DND-41 (cell line): ENCODE measurements at regions not wholly inside any gene's neighbourhood (a gene's known extent, or its start where the extent isn't known, plus 50 kb on each side); places are given as distances from the start of the nearest gene placed in this dataset.

Source experiments
- ATAC-seq: fragments of 200-7000 bp; cut with Tn5 transposase; 3 replicates; pipeline ENCODE4 v1.9.1; 2021; ENCODE audit warnings: low read depth; ENCODE audit not compliant: insufficient read depth
- DNase-seq: peaks from one replicate; pipeline ENCODE4 v3.0.0-alpha.2; 2020
- H2AFZ ChIP-seq: 2 replicates; pipeline ENCODE4 v1.6.0; 2012; ENCODE audit warnings: low read depth, low read length
- H3K27ac ChIP-seq: 2 replicates; pipeline ENCODE4 v1.5.1; 2012; ENCODE audit warnings: low read length, inconsistent platforms
- H3K27me3 ChIP-seq: fragments of 200-600 bp; sonication (generic); 2 replicates; pipeline ENCODE4 v1.6.0; 2012; ENCODE audit warnings: low read length, mild to moderate bottlenecking, inconsistent platforms; ENCODE audit not compliant: insufficient read depth, poor library complexity
- H3K36me3 ChIP-seq: 2 replicates; pipeline ENCODE4 v1.5.1; 2012; ENCODE audit warnings: low read length, inconsistent platforms; ENCODE audit not compliant: insufficient read depth
- H3K4me1 ChIP-seq: 2 replicates; pipeline ENCODE4 v1.5.1; 2012; ENCODE audit warnings: mild to moderate bottlenecking, low read length; ENCODE audit not compliant: insufficient read depth
- H3K4me2 ChIP-seq: 2 replicates; pipeline ENCODE4 v1.6.0; 2012; ENCODE audit warnings: mild to moderate bottlenecking, moderate library complexity, low read length, inconsistent platforms; ENCODE audit not compliant: insufficient read depth
- H3K4me3 ChIP-seq, 2 experiments: fragments of 200-600 bp in 1 of 2; shearing (Covaris generic) in 1 of 2; 2 replicates each; pipeline ENCODE4 v1.5.1; 2012 to 2016; ENCODE audit warnings: inconsistent platforms in 2 of 2, low read length in 2 of 2, mild to moderate bottlenecking in 2 of 2, low read depth in 1 of 2, moderate library complexity in 1 of 2
- H3K79me2 ChIP-seq: 2 replicates; pipeline ENCODE4 v1.6.0; 2012; ENCODE audit warnings: low read length, inconsistent platforms; ENCODE audit not compliant: insufficient read depth
- H3K9ac ChIP-seq: 2 replicates; pipeline ENCODE4 v1.6.0; 2012; ENCODE audit warnings: low read depth, mild to moderate bottlenecking, inconsistent platforms, low read length, moderate library complexity
- H3K9me3 ChIP-seq: 2 replicates; pipeline ENCODE4 v1.5.1; 2012; ENCODE audit warnings: low read length, moderate library complexity, mild to moderate bottlenecking, inconsistent platforms; ENCODE audit not compliant: insufficient read depth, severe bottlenecking
- H4K20me1 ChIP-seq: 2 replicates; pipeline ENCODE4 v1.6.0; 2012; ENCODE audit warnings: low read length; ENCODE audit not compliant: insufficient read depth
- CTCF ChIP-seq: IDR thresholded peaks from 2 replicates; pipeline ENCODE4 v1.5.1; 2012; ENCODE audit warnings: borderline replicate concordance, low read length, moderate library complexity, mild to moderate bottlenecking; ENCODE audit not compliant: poor library complexity, severe bottlenecking; ENCODE audit errors: extremely low read depth
- EZH2 ChIP-seq: IDR thresholded peaks from 3 replicates; pipeline ENCODE4 v1.6.1; 2012; ENCODE audit warnings: borderline replicate concordance, low read depth, mild to moderate bottlenecking, moderate library complexity, low read length, inconsistent platforms; ENCODE audit not compliant: severe bottlenecking

- Histone ChIP-seq H3K9me3 (no peaks in the 10 kb centered on the region), H3K27me3 (no peaks in the 10 kb centered on the region), H2AFZ (no peak overlapping the region), H3K79me2 (no peaks in the 10 kb centered on the region), H3K4me2 (no peak overlapping the region), H3K36me3 (no peaks in the 10 kb centered on the region), H3K4me1 (no peaks in the 10 kb centered on the region), H4K20me1 (no peaks in the 10 kb centered on the region), H3K9ac (no peak overlapping the region), H3K27ac (no peak overlapping the region), H3K4me3 (no peak overlapping the region)
- ATAC-seq (no peak), DNase-seq (no peak)
- TF ChIP-seq EZH2 (no peak), CTCF (no peak)
Measured at GRCh38 chr13:76043874-76044273, 407.7 kb downstream of the LMO7 start.

GRCh38 chr13:76038920-76039716 is 403.0 kb downstream of the LMO7 start:
- no peak for DNase-seq
- H3K4me3 ChIP-seq: no peak overlapping the region

GRCh38 chr13:76036176-76036575 is 400.0 kb downstream of the LMO7 start:
- DNase-seq: no peak
- no peaks in the 10 kb centered on the region for H4K20me1 ChIP-seq
- H3K9ac ChIP-seq: no peak overlapping the region
- no peak for ATAC-seq
- H3K36me3 ChIP-seq: no peaks in the 10 kb centered on the region
- no peak overlapping the region for H2AFZ ChIP-seq
- H3K27ac ChIP-seq: no peak overlapping the region
- no peaks in the 10 kb centered on the region for H3K79me2 ChIP-seq
- no peaks in the 10 kb centered on the region for H3K4me1 ChIP-seq
- no peak for TF ChIP-seq CTCF
- no peak for TF ChIP-seq EZH2
- H3K27me3 ChIP-seq: no peaks in the 10 kb centered on the region
- H3K4me3 ChIP-seq: no peak overlapping the region
- H3K9me3 ChIP-seq: no peaks in the 10 kb centered on the region
- no peak overlapping the region for H3K4me2 ChIP-seq

More at GRCh38 chr13:76038920-76039716, 403.0 kb downstream of the LMO7 start:
- no peaks in the 10 kb centered on the region for H3K36me3 ChIP-seq
- no peaks in the 10 kb centered on the region for H3K27me3 ChIP-seq
- ATAC-seq: no peak
- H4K20me1 ChIP-seq: no peaks in the 10 kb centered on the region
- H3K79me2 ChIP-seq: no peaks in the 10 kb centered on the region
- no peak overlapping the region for H2AFZ ChIP-seq
- no peak overlapping the region for H3K4me2 ChIP-seq
- no peaks in the 10 kb centered on the region for H3K4me1 ChIP-seq
- TF ChIP-seq CTCF (no peak), EZH2 (no peak)
- no peak overlapping the region for H3K27ac ChIP-seq
- H3K9ac ChIP-seq: no peak overlapping the region
- H3K9me3 ChIP-seq: no peaks in the 10 kb centered on the region
